DND-41 (cell line): ENCODE measurements at regions not wholly inside any gene's neighbourhood (a gene's known extent, or its start where the extent isn't known, plus 50 kb on each side); places are given as distances from the start of the nearest gene placed in this dataset.
A peak's percentile ranks its signal among the peaks of the same experiment; 100 is the strongest.

ENCODE experiments used
- ATAC-seq: fragments of 200-7000 bp; cut with Tn5 transposase; 3 replicates; pipeline ENCODE4 v1.9.1; 2021; ENCODE audit warnings: low read depth; ENCODE audit not compliant: insufficient read depth
- DNase-seq: peaks from one replicate; pipeline ENCODE4 v3.0.0-alpha.2; 2020
- H2AFZ ChIP-seq: 2 replicates; pipeline ENCODE4 v1.6.0; 2012; ENCODE audit warnings: low read depth, low read length
- H3K27ac ChIP-seq: 2 replicates; pipeline ENCODE4 v1.5.1; 2012; ENCODE audit warnings: low read length, inconsistent platforms
- H3K27me3 ChIP-seq: fragments of 200-600 bp; sonication (generic); 2 replicates; pipeline ENCODE4 v1.6.0; 2012; ENCODE audit warnings: low read length, mild to moderate bottlenecking, inconsistent platforms; ENCODE audit not compliant: insufficient read depth, poor library complexity
- H3K36me3 ChIP-seq: 2 replicates; pipeline ENCODE4 v1.5.1; 2012; ENCODE audit warnings: low read length, inconsistent platforms; ENCODE audit not compliant: insufficient read depth
- H3K4me1 ChIP-seq: 2 replicates; pipeline ENCODE4 v1.5.1; 2012; ENCODE audit warnings: mild to moderate bottlenecking, low read length; ENCODE audit not compliant: insufficient read depth
- H3K4me2 ChIP-seq: 2 replicates; pipeline ENCODE4 v1.6.0; 2012; ENCODE audit warnings: mild to moderate bottlenecking, moderate library complexity, low read length, inconsistent platforms; ENCODE audit not compliant: insufficient read depth
- H3K4me3 ChIP-seq, 2 experiments: fragments of 200-600 bp in 1 of 2; shearing (Covaris generic) in 1 of 2; 2 replicates each; pipeline ENCODE4 v1.5.1; 2012 to 2016; ENCODE audit warnings: inconsistent platforms in 2 of 2, low read length in 2 of 2, mild to moderate bottlenecking in 2 of 2, low read depth in 1 of 2, moderate library complexity in 1 of 2
- H3K79me2 ChIP-seq: 2 replicates; pipeline ENCODE4 v1.6.0; 2012; ENCODE audit warnings: low read length, inconsistent platforms; ENCODE audit not compliant: insufficient read depth
- H3K9ac ChIP-seq: 2 replicates; pipeline ENCODE4 v1.6.0; 2012; ENCODE audit warnings: low read depth, mild to moderate bottlenecking, inconsistent platforms, low read length, moderate library complexity
- H3K9me3 ChIP-seq: 2 replicates; pipeline ENCODE4 v1.5.1; 2012; ENCODE audit warnings: low read length, moderate library complexity, mild to moderate bottlenecking, inconsistent platforms; ENCODE audit not compliant: insufficient read depth, severe bottlenecking
- H4K20me1 ChIP-seq: 2 replicates; pipeline ENCODE4 v1.6.0; 2012; ENCODE audit warnings: low read length; ENCODE audit not compliant: insufficient read depth
- CTCF ChIP-seq: IDR thresholded peaks from 2 replicates; pipeline ENCODE4 v1.5.1; 2012; ENCODE audit warnings: borderline replicate concordance, low read length, moderate library complexity, mild to moderate bottlenecking; ENCODE audit not compliant: poor library complexity, severe bottlenecking; ENCODE audit errors: extremely low read depth
- EZH2 ChIP-seq: IDR thresholded peaks from 3 replicates; pipeline ENCODE4 v1.6.1; 2012; ENCODE audit warnings: borderline replicate concordance, low read depth, mild to moderate bottlenecking, moderate library complexity, low read length, inconsistent platforms; ENCODE audit not compliant: severe bottlenecking

DNA sequence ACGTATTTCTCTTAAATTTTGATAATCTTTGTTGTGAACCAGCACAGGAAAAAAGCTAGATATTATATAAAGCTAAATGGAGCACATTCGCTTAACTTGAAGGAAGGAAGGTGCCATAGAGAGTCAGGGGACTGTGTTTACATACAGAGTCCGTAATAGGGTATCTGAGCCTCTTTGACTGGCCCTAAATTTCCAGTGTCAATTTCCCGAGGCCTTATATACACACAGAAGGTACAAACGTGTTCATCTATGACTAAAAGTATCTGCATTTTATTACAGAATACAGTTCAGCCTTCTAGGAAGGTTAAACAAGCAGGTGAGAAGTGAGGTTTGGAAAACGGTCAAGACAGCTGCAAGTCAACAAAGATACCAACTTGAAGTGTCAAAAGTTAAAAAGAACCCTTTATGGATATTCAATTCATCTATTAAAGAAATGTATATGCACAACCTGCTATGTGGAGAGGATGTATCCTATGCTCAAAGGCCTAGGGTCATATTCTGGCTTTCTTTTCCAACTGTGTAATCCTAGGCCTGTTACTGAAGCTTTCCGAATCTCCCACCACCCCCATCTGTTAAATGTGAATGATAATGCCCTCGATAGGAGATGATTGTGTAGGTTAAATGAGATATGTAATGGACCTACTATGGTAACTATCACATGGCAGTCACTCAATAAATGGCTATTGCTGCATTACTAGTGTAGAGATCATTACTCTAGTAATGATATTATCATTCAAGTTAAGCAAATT, 263.7 kb upstream of the MAF start:
- no peak overlapping the region for H3K4me3 ChIP-seq
- TF ChIP-seq EZH2 (no peak), CTCF (no peak)
- no peaks in the 10 kb centered on the region for H3K9me3 ChIP-seq
- DNase-seq (no peak), ATAC-seq (no peak)
- no peaks in the 10 kb centered on the region for H3K36me3 ChIP-seq
- H3K9ac ChIP-seq, result no peak overlapping the region
- peak overlapping the region; percentile 7; the same call in 1 of the 2 replicates for H2AFZ ChIP-seq
- H3K4me2 ChIP-seq, result peak overlapping the region; percentile 4; the same call in 1 of the 2 replicates
- H3K27me3 ChIP-seq, result no peaks in the 10 kb centered on the region
- H4K20me1 ChIP-seq, result no peaks in the 10 kb centered on the region
- peaks cover 26% of the 10 kb centered on the region for H3K4me1 ChIP-seq
- peak overlapping the region; percentile 59 for H3K27ac ChIP-seq
- no peaks in the 10 kb centered on the region for H3K79me2 ChIP-seq

DNA sequence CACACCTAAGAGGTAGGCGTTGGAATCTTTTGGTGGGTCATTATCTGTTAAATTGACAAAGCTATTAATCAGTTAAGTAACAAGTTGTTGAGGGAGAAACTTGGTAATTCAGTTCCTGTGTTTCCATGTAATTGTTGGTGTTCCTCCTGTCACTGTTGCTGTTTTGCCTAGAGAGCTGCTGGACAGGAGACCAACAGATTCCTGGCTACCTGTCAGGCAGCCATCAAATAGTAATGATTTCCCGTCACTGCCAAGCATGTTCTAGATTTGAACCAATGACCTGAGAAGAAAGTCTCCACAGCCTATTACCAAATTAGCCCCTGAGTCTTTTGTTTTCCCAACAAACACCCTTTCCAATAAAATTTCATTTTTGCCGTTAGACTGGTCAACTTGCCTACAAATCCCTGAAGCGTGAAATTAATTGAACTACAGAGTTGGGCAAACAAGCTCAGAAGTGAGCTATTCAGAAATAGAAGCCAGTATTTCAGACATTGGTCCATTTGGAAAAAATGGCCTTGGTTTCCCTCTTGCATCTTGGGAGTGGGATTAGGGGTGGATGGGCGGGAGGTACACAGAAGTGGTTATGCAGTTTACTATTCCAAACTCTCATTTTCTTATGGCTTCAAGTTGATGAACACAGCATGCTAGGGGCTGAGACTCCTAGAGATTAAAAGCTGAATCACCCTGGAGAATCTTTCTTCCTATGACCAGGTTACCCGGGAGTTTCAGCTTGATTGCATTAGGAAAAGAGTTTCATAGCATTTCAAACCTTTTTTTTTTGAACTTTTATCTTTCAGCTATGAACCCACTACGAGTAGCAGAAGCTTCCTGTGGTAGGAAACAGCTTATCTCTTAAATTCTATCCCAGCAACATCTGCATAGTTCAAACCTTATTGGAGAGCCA, 262.8 kb upstream of the MAF start:
- DNase-seq, result no peak
- no peaks in the 10 kb centered on the region for H3K27me3 ChIP-seq
- H3K79me2 ChIP-seq, result no peaks in the 10 kb centered on the region
- TF ChIP-seq CTCF (no peak), EZH2 (no peak)
- H3K27ac ChIP-seq, result peak overlapping the region; percentile 59
- H3K9me3 ChIP-seq, result no peaks in the 10 kb centered on the region
- no peaks in the 10 kb centered on the region for H4K20me1 ChIP-seq
- no peak overlapping the region for H3K4me2 ChIP-seq
- no peak overlapping the region for H3K9ac ChIP-seq
- H3K4me1 ChIP-seq, result peaks cover 26% of the 10 kb centered on the region
- H2AFZ ChIP-seq, result 0 out of 2 replicates have a peak overlapping the region, but pooled peaks have one; percentile 7
- peak; percentile 63 for ATAC-seq
- no peaks in the 10 kb centered on the region for H3K36me3 ChIP-seq
- H3K4me3 ChIP-seq, result no peak overlapping the region

GRCh38 chr16:79862601-79863000, 262.1 kb upstream of the MAF start:
- no peaks in the 10 kb centered on the region for H4K20me1 ChIP-seq
- TF ChIP-seq EZH2 (no peak), CTCF (no peak)
- H3K27me3 ChIP-seq, result no peaks in the 10 kb centered on the region
- H3K79me2 ChIP-seq, result no peaks in the 10 kb centered on the region
- H3K4me2 ChIP-seq, result no peak overlapping the region
- peaks cover 26% of the 10 kb centered on the region for H3K4me1 ChIP-seq
- H3K9ac ChIP-seq, result no peak overlapping the region
- H2AFZ ChIP-seq, result no peak overlapping the region
- ATAC-seq (no peak), DNase-seq (no peak)
- H3K9me3 ChIP-seq, result no peaks in the 10 kb centered on the region
- no peak overlapping the region for H3K27ac ChIP-seq
- H3K4me3 ChIP-seq, result no peak overlapping the region
- no peaks in the 10 kb centered on the region for H3K36me3 ChIP-seq
